ENCODE measurements at regions not wholly inside any gene's neighbourhood (a gene's known extent, or its start where the extent isn't known, plus 50 kb on each side); places are given as distances from the start of the nearest gene placed in this dataset.

- no peak for DNase-seq
Measured at GRCh38 chr2:180733330-180733729, 247.1 kb upstream of the UBE2E3 start.

- no peak for DNase-seq
Measured at GRCh38 chr2:180732337-180732736, 248.1 kb upstream of the UBE2E3 start.

- no peak for DNase-seq
Measured at GRCh38 chr2:180730976-180731375, 249.4 kb upstream of the UBE2E3 start.

- no peak for DNase-seq
Measured at GRCh38 chr2:180728928-180729559, 251.4 kb upstream of the UBE2E3 start.

GRCh38 chr2:180723712-180724111 lies 256.7 kb upstream of the UBE2E3 start:
- no peak for DNase-seq

- no peak for DNase-seq
Measured at GRCh38 chr2:180722551-180723239, 257.7 kb upstream of the UBE2E3 start.

GRCh38 chr2:180720829-180721228 lies 259.6 kb upstream of the UBE2E3 start:
- no peak for DNase-seq

GRCh38 chr2:180717588-180717987 lies 262.8 kb upstream of the UBE2E3 start:
- DNase-seq, result no peak

GRCh38 chr2:180716186-180717180 lies 263.9 kb upstream of the UBE2E3 start:
- no peak for DNase-seq

- no peak for DNase-seq
Measured at GRCh38 chr2:180715044-180715443, 265.4 kb upstream of the UBE2E3 start.

GRCh38 chr2:180709392-180710145 lies 270.8 kb upstream of the UBE2E3 start:
- no peak for DNase-seq

GRCh38 chr2:180707884-180708205 lies 272.6 kb upstream of the UBE2E3 start:
- peak; percentile 15 for DNase-seq

- no peak for DNase-seq
Measured at GRCh38 chr2:180707175-180707883, 273.1 kb upstream of the UBE2E3 start.

GRCh38 chr2:180706694-180707093 lies 273.7 kb upstream of the UBE2E3 start:
- no peak for DNase-seq

GRCh38 chr2:180705551-180705950 lies 274.9 kb upstream of the UBE2E3 start:
- no peak for DNase-seq

GRCh38 chr2:180705122-180705521 lies 275.3 kb upstream of the UBE2E3 start:
- DNase-seq, result no peak

GRCh38 chr2:180699657-180700361 lies 280.6 kb upstream of the UBE2E3 start:
- DNase-seq, result no peak

- DNase-seq, result no peak
Measured at GRCh38 chr2:180698668-180699067, 281.7 kb upstream of the UBE2E3 start.

- no peak for DNase-seq
Measured at GRCh38 chr2:180695586-180696401, 284.6 kb upstream of the UBE2E3 start.
